ENCODE measurements at regions not wholly inside any gene's neighbourhood (a gene's known extent, or its start where the extent isn't known, plus 50 kb on each side); places are given as distances from the start of the nearest gene placed in this dataset.

DNA sequence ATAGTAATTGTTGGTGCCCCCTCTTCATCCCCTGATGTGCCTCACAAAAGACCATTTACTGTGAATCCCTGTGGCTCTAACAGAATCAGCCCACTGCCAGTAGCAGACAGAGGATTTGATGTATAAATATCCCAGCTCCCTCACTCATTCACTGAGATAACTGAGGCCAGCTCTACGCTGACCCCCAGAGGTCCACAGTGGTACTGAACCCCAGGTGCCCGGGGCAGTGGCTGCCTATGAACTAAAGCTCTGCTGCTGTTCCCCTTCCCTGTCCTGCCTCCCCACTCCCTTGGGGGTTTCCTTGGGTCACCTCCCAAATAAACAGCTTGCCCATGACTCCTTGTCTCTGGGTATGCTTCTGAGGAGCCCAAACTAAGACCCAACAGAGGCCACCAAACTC, 295.8 kb downstream of the FOXL1 start:
- no peaks in the 10 kb centered on the region for H3K4me1 ChIP-seq (ENCODE audit: insufficient read depth)
- H3K36me3 ChIP-seq = no peaks in the 10 kb centered on the region
- DNase-seq = no peak
- intact Hi-C loops (cut with DNase I) = no loop called here
- no peaks in the 10 kb centered on the region for H3K27me3 ChIP-seq
- 57 to 70% (median 65%) methylated on average over 2 of the region's 2 CpGs for WGBS, 3 donors
- no peak overlapping the region for H3K27ac ChIP-seq
- TF ChIP-seq EP300 (IDR thresholded peaks at IDR 0.05) (no peak), POLR2A (IDR thresholded peaks at IDR 0.05) (no peak)
- TF ChIP-seq, protein P1, sequence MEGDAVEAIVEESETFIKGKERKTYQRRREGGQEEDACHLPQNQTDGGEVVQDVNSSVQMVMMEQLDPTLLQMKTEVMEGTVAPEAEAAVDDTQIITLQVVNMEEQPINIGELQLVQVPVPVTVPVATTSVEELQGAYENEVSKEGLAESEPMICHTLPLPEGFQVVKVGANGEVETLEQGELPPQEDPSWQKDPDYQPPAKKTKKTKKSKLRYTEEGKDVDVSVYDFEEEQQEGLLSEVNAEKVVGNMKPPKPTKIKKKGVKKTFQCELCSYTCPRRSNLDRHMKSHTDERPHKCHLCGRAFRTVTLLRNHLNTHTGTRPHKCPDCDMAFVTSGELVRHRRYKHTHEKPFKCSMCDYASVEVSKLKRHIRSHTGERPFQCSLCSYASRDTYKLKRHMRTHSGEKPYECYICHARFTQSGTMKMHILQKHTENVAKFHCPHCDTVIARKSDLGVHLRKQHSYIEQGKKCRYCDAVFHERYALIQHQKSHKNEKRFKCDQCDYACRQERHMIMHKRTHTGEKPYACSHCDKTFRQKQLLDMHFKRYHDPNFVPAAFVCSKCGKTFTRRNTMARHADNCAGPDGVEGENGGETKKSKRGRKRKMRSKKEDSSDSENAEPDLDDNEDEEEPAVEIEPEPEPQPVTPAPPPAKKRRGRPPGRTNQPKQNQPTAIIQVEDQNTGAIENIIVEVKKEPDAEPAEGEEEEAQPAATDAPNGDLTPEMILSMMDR (IDR thresholded peaks at IDR 0.05) = no peak
- H3K4me3 ChIP-seq = no peak overlapping the region
- no peaks in the 10 kb centered on the region for H3K9me3 ChIP-seq

DNA sequence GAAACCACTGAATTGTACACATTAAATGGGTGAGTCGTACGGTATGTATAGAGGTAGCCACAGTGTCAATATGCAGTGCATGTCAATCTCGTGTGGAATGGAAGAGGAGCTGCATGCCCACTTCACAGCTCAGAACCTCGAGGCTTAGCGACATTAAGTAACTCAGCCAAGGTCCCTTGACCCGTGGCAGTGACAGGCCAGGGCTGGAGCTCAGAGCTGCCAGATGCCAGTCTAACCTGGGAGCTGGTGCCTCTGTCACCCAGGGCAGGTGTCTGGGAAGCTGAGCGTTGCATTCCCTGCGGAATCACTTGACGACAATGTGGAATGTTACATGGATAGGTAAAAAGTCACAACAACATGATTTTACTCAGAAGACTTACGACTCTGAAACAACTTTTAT, 298.1 kb downstream of the FOXL1 start:
- WGBS, 3 donors = 85 to 92% (median 87%) methylated on average over 10 of the region's 10 CpGs
- H3K36me3 ChIP-seq = no peaks in the 10 kb centered on the region
- H3K4me3 ChIP-seq = no peak overlapping the region
- no peak overlapping the region for H3K27ac ChIP-seq
- H3K9me3 ChIP-seq = no peaks in the 10 kb centered on the region
- DNase-seq = no peak
- TF ChIP-seq, protein P1 (IDR thresholded peaks at IDR 0.05) = no peak
- TF ChIP-seq POLR2A (IDR thresholded peaks at IDR 0.05) (no peak), EP300 (IDR thresholded peaks at IDR 0.05) (no peak)
- H3K4me1 ChIP-seq (ENCODE audit: insufficient read depth) = no peaks in the 10 kb centered on the region
- H3K27me3 ChIP-seq = no peaks in the 10 kb centered on the region
- intact Hi-C loops (cut with DNase I) = no loop called here

DNA sequence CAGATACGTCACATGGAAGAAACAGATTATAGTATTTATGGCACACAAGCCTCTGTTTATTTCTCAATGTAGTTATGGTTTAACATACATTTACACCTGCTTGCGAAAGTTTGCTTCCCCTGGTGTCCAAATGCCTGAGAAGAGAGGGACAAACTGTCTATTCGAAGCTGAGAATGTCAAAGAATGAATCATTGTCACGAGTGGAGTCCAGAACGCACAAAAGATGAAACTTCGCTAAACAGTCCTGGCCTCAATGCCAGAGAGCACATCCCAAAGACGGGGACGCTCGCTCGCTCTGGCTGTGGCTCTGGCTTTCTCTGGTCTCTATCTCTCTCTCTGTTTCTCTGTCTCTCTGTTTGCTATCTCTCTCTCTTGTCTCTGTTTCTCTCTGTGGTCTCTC, 298.8 kb downstream of the FOXL1 start:
- no peaks in the 10 kb centered on the region for H3K4me1 ChIP-seq (ENCODE audit: insufficient read depth)
- H3K27me3 ChIP-seq = no peaks in the 10 kb centered on the region
- no peaks in the 10 kb centered on the region for H3K36me3 ChIP-seq
- intact Hi-C loops (cut with DNase I) = no loop called here
- no peak overlapping the region for H3K27ac ChIP-seq
- 81 to 87% (median 83%) methylated on average over 10 of the region's 10 CpGs for WGBS, 3 donors
- no peak for DNase-seq
- TF ChIP-seq EP300 (IDR thresholded peaks at IDR 0.05) (no peak), POLR2A (IDR thresholded peaks at IDR 0.05) (no peak)
- TF ChIP-seq, protein P1 (IDR thresholded peaks at IDR 0.05) = no peak
- H3K4me3 ChIP-seq = no peak overlapping the region
- H3K9me3 ChIP-seq = no peaks in the 10 kb centered on the region

DNA sequence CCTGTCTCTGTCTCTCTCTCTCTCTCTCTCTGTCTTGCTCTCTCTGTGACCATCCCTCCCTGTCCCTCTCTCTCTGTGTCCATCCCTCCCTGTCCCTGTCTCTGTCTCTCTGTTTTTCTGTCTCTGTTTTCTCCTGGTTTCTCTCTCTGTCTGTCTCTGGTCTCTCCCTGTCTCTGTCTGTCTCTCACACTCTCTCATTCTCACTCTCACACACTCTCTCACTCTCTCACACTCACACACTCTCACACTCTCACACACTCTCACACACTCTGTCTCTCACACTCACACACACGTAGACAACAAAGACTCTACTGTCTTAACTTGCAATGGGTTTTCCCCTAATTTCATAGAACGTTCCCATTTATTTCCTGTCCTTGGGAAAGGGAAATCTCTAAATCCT, 299.5 kb downstream of the FOXL1 start:
- no peaks in the 10 kb centered on the region for H3K36me3 ChIP-seq
- intact Hi-C loops (cut with DNase I) = no loop called here
- H3K27me3 ChIP-seq = no peaks in the 10 kb centered on the region

More for the DNA sequence above, 299.5 kb downstream of the FOXL1 start:
- Histone ChIP-seq H3K4me1 (ENCODE audit: insufficient read depth) (no peaks in the 10 kb centered on the region), H3K4me3 (no peak overlapping the region), H3K9me3 (no peaks in the 10 kb centered on the region), H3K27ac (no peak overlapping the region)
- DNase-seq = no peak
- WGBS, 3 donors = 52 to 63% (median 58%) methylated on average over 2 of the region's 2 CpGs
- TF ChIP-seq POLR2A (IDR thresholded peaks at IDR 0.05) (no peak), EP300 (IDR thresholded peaks at IDR 0.05) (no peak)
- TF ChIP-seq, protein P1 (IDR thresholded peaks at IDR 0.05) = no peak

Data from ovary (tissue), 7 donors.